Kidney epithelial cell (primary cell): ENCODE measurements at regions not wholly inside any gene's neighbourhood (a gene's known extent, or its start where the extent isn't known, plus 50 kb on each side); places are given as distances from the start of the nearest gene placed in this dataset.

Experiments
- DNase-seq: peaks from one replicate; pipeline ENCODE4 v3.0.0-alpha.2; 2010; ENCODE audit warnings: low read depth
- H3K27me3 ChIP-seq: 2 replicates; pipeline ENCODE4 v1.6.0; 2011; ENCODE audit warnings: low read length; ENCODE audit not compliant: control insufficient read depth, insufficient read depth
- H3K36me3 ChIP-seq: 2 replicates; pipeline ENCODE4 v1.5.1; 2011; ENCODE audit warnings: low read length; ENCODE audit not compliant: control insufficient read depth, insufficient read depth
- H3K4me3 ChIP-seq: 2 replicates; pipeline ENCODE4 v1.5.1; 2011; ENCODE audit warnings: low read depth, mild to moderate bottlenecking, control low read depth, low read length
- CTCF ChIP-seq: IDR thresholded peaks from 2 replicates; pipeline ENCODE4 v1.5.1; 2011; ENCODE audit warnings: mild to moderate bottlenecking, moderate library complexity, low read length, control low read depth, inconsistent platforms; ENCODE audit not compliant: insufficient read depth, poor library complexity, severe bottlenecking

- DNase-seq: no peak
- H3K27me3 ChIP-seq: no peaks in the 10 kb centered on the region
- TF ChIP-seq CTCF: no peak
- no peaks in the 10 kb centered on the region for H3K36me3 ChIP-seq
- no peak overlapping the region for H3K4me3 ChIP-seq
These were observed 143.0 kb upstream of the GNPDA2 start for GRCh38 chr4:44869222-44869882.

GRCh38 chr4:44861756-44862155 lies 135.4 kb upstream of the GNPDA2 start:
- no peak for TF ChIP-seq CTCF

GRCh38 chr4:44859477-44859876 lies 133.1 kb upstream of the GNPDA2 start:
- Histone ChIP-seq H3K27me3 (no peaks in the 10 kb centered on the region), H3K36me3 (no peaks in the 10 kb centered on the region), H3K4me3 (no peak overlapping the region)
- no peak for DNase-seq
- TF ChIP-seq CTCF: no peak

More at GRCh38 chr4:44861756-44862155, 135.4 kb upstream of the GNPDA2 start:
- DNase-seq: no peak
- Histone ChIP-seq H3K27me3 (no peaks in the 10 kb centered on the region), H3K4me3 (no peak overlapping the region), H3K36me3 (no peaks in the 10 kb centered on the region)

GRCh38 chr4:44848466-44848865 lies 122.1 kb upstream of the GNPDA2 start:
- H3K27me3 ChIP-seq: no peaks in the 10 kb centered on the region
- TF ChIP-seq CTCF: no peak
- H3K4me3 ChIP-seq: no peak overlapping the region
- DNase-seq: no peak
- H3K36me3 ChIP-seq: no peaks in the 10 kb centered on the region

GRCh38 chr4:44845993-44846392 lies 119.6 kb upstream of the GNPDA2 start:
- DNase-seq: no peak
- H3K27me3 ChIP-seq: no peaks in the 10 kb centered on the region
- no peaks in the 10 kb centered on the region for H3K36me3 ChIP-seq
- no peak for TF ChIP-seq CTCF
- H3K4me3 ChIP-seq: no peak overlapping the region

GRCh38 chr4:44845309-44845708 lies 119.0 kb upstream of the GNPDA2 start:
- no peak for TF ChIP-seq CTCF
- Histone ChIP-seq H3K36me3 (no peaks in the 10 kb centered on the region), H3K27me3 (no peaks in the 10 kb centered on the region), H3K4me3 (no peak overlapping the region)
- no peak for DNase-seq
